HG02943 (cell line): ENCODE measurements at regions not wholly inside any gene's neighbourhood (a gene's known extent, or its start where the extent isn't known, plus 50 kb on each side); places are given as distances from the start of the nearest gene placed in this dataset.
"Not testable (repeated sequence)": the region's sequence is repeated elsewhere in the genome, so short reads cannot be mapped to it uniquely, and the experiment has no call there.

ENCODE experiments used
- ATAC-seq: cut with Tn5 transposase; IDR thresholded peaks from one replicate; pipeline ENCODE4 v1.9.1; 2021; ENCODE audit warnings: mild to moderate bottlenecking, low read depth, moderate library complexity; ENCODE audit not compliant: unreplicated experiment

DNA sequence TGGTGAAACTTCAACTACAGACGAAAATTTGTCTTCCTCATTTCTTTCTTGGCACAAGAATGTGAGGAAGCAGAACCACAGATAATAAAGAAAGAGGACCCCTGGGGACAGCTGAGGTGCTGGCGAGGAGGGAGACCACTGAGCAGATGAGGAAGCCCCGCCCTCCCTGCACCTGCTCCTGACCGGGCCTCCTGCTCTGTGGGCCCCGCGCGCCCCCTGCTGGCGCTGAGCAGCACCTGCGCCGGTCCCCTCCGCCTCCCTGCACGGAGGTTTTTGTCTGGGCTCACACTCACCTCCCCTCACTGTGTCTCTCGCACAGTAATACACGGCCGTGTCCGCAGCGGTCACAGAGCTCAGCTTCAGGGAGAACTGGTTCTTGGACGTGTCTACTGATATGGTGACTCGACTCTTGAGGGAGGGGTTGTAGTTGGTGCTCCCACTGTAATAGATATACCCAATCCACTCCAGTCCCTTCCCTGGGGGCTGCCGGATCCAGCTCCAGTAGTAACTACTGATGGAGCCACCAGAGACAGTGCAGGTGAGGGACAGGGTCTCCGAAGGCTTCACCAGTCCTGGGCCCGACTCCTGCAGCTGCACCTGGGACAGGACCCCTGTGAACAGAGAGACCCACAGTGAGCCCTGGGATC is 1100.7 kb downstream of the TMEM121 start:
- ATAC-seq: not testable (repeated sequence)

DNA sequence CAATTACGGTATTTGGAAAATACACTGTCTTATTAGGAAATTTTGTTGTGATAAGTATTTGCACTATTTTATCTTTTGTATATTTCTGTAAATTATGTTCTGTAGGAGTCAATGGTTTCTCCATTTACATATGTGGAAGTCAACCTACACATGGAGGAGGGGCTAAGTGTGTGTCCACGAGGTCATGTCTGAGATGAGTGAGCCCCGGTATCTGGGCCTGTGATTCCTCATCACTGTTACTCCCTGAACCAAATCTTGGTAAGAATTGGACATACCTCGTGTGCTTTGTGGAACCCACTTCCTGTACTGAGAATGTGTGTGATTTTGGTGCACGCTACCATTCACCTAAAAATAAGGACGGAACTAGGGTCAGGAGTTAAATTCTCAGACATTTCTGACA is 1105.5 kb downstream of the TMEM121 start:
- no peak for ATAC-seq

DNA sequence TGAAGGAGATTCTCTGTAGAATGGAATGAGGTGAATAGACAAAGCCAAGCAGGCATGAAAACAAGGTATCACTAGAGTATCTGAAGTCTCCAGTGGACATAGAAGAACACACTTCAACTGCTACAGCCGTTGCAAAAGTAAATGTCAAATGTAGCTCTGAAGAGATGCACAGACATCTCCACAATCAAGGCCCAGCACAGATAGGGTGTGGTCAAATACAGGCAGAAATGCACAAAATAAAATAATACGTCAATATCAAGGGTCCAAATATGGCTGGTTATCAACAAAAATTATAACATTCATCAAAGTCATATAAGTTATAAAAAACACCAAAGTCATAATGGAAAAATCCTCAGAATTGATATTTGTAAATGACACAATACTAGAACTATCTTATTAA is 1107.3 kb downstream of the TMEM121 start:
- no peak for ATAC-seq

DNA sequence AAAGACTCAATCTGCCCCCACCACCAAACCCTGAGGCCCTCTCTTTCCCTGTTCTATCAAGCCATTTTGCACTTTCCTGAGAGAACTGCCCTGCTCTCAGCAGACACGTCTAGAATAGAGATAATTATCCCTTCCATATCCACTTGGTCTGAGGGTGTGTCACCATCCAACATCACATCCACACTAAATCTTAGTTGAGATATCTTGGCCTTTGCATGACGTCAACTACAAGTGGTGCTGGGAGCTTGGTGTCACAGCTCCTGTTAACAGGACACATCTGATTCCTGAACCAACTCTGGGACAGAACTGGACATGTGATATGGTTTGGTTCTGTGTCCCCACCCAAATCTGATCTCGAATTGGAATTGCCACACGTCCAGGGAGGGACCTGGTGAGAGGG is 1109.2 kb downstream of the TMEM121 start:
- no peak for ATAC-seq

DNA sequence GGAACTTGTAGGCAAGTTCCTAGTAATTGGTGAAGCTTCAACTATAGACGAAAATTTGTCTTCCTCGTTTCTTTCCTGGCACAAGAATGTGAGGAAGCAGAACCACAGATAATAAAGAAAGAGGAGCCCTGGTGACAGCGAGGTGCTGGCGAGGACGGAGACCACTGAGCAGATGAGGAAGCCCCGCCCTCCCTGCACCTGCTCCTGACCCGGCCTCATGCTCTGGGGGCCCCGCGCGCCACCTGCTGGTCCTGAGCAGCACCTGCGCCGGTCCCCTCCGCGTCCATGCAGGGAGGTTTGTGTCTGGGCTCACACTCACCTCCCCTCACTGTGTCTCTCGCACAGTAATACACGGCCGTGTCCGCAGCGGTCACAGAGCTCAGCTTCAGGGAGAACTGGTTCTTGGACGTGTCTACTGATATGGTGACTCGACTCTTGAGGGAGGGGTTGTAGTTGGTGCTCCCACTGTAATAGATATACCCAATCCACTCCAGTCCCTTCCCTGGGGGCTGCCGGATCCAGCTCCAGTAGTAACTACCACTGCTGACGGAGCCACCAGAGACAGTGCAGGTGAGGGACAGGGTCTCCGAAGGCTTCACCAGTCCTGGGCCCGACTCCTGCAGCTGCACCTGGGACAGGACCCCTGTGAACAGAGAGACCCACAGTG is 1112.5 kb downstream of the TMEM121 start:
- ATAC-seq: not testable (repeated sequence)

DNA sequence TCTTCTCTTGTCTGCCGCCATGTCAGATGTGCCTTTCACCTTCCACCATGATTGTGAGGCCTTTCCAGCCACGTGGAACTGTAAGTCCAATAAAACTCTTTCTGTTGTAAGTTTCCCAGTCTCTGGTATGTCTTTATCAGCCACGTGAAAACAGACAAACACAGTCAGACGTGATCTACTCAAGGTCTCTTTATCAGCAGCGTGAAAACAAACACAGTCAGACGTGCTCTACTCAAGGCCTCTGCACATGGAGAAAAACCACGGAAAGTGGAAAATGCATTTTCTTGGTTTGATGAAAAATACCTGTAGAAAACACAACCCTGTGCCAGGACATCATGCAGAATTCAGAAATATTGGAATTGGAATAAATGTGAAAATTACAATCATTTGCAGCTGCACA is 1115.7 kb downstream of the TMEM121 start:
- no peak for ATAC-seq

DNA sequence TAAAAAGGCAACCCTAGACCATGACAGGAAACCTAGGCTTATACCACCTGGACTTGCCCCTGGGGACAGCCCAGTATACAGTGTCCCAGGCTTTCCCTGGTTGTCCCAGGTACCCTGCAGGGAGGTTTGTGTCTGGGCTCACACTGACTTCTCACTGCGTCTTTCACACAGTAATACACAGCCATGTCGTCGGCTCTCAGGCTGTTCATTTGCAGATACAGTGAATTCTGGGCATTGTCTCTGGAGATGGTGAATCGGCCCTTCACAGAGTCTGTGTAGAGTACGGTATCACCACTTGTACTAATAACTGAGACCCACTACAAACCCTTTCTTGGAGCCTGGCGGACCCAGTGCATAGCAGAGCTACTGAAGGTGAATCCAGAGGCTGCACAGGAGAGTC is 1116.6 kb downstream of the TMEM121 start:
- not testable (repeated sequence) for ATAC-seq

DNA sequence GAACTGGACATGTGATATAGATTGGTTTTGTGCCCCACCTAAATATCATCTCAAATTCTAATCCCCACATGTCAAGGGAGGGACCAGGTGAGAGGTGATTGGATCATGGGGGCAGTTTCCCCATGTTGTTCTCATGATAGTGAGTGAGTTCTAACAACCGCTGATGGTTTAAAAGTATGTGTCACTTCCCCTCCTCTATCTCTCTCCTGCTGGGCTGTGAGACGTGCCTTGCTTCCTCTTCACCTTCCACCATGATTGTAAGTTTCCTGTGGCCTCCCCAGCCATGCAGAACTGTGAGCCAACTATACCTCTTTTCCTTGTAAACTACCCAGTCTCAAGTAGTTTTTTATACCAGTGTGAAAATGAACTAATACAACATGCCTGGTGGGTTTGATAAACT is 1122.5 kb downstream of the TMEM121 start:
- ATAC-seq: not testable (repeated sequence)

DNA sequence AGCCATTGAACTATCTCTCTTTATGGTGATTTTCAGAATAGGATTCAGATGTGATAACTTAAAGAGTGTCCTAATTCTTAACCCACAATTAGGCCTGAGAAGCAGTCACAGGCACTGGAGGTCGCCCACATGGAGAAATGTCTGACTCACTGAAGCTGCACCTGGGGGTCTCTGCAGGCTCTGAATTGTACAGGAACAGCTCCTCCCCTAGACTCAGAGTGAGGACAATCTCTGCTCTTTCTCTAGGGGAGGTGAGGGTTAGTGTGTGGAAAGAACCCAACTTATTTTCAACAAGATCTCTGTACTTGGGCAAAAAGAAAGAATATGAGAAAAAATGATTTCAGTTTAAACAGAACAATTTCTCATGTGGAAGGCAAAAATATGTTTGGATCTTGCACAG is 1124.6 kb downstream of the TMEM121 start:
- ATAC-seq: no peak

DNA sequence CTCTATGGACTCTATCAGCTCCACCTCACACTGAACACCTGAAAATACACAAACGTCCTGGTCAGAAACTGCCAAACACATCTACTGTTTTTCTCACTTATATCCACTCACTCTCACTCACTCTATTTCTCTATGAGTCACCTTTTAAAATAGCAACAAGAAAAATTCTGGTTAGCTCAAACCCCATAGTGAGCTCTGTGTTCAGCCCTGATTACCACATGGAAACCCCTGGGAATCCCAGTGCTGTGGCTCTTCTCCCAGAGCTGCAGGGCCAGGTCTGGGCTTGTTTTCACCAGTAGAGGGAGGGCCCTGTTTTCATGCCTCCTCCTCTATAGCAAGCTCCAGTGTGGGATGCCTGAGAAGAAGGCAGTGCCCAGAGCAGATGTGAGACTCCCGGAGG is 1126.1 kb downstream of the TMEM121 start:
- ATAC-seq: no peak

DNA sequence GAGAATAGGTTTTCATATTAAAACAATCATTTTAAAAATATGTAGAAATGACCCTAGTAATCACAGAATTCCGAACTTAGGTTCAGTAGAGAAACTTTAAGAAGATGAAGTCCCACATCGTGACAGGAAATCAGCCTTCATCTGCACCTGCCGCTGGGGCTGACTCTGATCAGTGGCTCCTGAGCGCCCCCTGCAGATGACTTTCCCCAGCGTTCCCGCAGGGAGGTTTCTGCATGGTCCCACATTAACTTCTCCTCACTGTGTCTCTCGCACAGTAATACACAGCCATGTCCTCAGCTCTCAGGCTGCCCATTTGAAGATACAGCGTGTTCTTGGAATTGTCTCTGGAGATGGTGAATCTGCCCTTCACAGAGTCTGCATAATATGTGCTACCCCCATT is 1131.1 kb downstream of the TMEM121 start:
- no peak for ATAC-seq

DNA sequence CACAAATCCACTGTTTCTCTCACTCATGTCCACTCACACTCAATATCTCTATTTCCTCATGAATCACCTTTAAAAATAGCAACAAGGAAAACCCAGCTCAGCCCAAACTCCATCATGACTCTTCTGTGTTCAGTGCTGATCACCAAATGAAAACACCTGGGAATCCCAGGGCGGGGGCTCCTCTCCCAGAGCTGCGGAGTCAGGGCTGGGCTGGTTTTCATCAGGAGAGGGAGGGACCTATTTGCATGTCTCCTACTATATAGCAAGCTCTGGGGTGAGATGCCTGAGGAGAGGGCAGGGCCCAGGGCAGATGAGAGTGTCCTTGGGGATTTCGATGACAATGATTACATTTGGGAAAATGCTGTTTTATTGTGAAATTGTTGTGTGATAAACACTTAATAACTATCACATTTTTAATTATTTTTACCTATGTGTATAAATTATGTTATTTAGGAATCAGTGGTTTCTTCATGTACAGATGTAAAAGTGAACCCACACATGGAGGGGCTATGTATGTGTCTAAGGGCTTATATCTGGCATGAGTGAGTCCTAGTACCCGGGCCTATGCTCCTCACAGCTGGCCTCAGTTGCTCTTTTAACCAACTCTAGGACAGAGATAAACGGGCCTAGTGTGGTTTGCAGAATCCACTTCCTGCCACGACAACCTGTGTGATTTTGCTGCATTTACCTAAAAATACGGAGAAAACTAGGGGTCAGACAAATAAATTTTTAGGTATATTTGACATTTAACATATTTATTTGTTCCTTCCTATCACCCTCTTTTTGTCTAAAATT is 1131.9 kb downstream of the TMEM121 start:
- not testable (repeated sequence) for ATAC-seq

DNA sequence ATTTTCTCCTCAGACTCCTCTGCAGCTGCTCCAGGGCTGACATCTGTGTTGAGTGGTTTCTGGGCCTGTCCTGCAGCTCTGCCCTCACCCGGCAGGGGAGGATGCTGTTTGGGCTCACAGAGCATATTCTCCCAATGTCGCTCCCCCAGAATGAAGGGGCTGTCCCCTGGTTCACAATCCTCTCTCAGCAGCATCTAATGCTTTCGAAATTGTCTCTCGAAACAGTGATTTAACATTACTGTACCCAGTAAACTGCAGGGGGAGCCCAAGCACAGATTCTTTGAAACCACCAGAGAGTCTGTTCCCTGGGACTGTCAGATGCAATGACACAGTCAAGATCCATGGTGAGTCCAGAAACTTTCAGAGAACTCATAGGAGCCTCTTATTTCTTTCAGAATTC is 1135.2 kb downstream of the TMEM121 start:
- not testable (repeated sequence) for ATAC-seq

DNA sequence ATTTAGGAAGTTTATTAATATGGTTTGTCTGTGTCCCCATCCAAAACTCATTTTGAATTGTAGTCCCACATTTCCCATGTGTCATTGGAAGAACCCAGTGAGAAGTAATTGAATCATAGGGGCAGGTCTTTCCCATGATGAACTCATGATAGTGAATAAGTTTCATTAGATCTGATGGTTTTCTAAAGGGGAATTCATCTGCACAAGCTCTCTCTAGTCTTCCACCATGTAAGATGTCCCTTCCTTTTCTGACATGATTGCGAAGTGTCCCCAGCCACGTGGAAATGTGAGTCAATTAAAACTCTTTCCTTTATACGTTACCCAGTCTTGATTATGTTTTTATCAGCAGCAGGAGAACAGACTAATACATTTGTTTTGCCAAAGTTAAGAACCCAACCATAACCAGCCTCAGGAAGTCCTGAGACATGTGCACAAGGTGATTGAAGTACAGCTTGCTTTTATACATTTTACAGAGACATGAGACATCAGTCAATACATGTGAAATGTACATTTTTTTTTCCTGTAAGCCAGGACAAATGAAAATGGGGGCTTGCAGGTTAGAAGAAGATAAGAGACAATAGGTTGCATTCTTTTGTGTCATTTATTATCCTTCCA is 1136.7 kb downstream of the TMEM121 start:
- ATAC-seq: no peak

DNA sequence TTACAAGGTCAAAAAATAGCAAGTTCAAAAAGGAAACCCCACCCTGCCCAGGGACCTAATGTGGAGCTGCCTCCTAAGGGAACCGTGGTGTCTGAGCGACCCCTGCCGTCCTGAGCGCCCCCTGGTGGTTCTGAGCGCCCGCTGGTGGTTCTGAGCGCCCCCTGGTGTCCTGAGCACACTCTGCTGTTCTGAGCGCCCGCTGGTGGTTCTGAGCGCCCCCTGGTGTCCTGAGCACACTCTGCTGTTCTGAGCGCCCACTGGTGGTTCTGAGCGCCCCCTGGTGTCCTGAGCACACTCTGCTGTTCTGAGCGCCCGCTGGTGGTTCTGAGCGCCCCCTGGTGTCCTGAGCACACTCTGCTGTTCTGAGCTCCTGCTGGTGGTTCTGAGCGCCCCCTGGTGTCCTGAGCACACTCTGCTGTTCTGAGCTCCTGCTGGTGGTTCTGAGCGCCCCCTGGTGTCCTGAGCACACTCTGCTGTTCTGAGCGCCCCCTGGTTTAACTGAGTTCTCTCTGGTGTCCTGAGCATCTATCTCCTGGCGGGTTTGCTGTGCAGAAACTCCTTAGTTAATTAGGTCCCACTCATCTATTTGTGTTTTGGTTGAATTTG is 1137.5 kb downstream of the TMEM121 start:
- not testable (repeated sequence) for ATAC-seq

DNA sequence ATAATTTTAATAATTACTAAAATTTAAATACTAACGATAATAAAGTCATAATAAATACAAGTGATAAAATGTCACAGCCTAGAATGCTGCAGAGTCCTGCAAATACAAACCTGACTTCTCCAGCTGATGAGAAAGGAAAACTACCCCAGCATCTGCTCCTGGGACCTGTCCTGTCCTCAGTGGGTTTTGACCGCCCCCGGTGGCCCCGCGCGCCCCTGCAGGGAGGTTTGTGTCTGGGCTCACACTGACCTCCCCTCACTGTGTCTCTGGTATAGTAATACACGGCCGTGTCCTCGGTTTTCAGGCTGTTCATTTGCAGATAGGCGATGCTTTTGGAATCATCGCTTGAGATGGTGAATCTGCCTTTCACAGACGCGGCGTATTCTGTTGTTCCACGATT is 1139.4 kb downstream of the TMEM121 start:
- no peak for ATAC-seq

DNA sequence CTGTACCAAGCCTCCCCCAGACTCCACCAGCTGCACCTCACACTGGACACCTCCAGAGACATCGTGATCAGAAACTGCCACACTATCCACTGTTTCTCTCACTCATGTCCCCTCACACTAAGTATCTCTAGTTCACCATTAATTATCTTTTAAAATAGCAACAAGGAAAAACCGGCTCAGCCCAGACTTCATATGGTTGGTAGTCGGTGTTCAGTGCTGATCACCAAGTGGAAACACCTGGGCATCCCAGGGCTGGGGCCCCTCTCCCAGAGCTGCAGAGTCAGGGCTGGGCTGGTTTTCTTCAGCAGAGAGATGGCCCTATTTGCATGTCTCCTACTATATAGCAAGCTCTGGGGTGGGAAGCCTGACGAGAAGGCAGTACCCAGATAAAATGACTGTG is 1140.0 kb downstream of the TMEM121 start:
- no peak for ATAC-seq

DNA sequence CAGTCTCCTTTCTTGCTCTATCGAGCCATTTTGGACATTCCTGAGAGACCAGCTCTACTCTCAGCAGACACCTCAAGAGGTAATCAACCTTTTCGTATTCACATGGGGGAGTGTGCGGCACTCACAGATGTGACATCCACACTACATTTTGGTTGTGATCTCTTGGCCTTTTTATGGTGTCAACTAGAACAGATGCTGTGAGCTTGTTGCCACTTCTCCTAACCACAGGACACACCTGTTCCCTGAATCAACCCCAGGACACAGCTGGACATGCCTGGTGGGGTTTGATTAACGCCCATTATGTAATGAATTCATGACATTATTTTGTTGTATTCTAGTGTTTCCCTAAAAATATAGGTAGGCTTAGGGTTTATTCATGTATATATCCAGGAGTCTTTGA is 1143.6 kb downstream of the TMEM121 start:
- ATAC-seq: no peak

DNA sequence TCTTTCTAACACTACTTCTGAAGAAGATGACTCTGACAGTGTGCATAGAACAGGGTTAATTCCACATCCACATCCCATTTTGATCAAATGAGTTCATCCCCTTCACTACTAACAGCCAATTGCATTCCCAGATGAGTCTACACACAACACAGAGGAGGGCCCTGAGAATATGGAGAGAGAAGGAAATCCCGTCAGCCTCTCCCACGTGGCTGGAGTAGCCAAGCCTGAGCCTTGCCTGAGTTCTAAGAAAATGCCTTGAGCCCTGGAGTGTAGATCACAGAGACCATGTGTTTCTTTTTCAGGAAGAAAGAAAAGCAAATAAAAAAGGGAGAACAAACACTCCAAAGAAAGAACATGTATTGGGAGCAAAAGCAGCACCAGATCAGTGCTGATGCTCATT is 1147.7 kb downstream of the TMEM121 start:
- not testable (repeated sequence) for ATAC-seq

DNA sequence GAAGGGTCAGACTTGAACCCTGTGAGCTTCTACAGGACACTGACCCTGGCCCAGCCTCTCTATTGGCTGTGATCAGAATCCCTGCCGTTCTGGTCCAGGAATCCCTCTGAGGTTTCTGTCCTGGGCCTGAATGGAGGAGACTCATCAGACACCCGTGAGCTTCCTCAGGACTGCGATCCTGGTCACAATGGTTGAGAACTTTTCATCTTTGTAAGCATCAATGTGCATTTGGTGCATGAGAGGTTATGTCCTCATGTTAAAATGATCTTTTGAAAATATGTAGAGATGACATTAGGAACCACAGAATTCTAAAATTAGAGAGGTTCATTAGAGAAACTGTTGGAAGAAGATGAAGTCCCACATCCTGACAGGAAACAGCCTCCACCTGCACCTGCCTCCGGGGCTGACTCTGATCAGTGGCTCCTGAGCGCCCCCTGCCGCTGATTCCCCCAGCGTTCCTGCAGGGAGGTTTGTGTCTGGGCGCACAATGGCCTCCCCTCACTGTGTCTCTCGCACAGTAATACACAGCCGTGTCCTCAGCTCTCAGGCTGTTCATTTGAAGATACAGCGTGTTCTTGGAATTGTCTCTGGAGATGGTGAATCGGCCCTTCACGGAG is 1148.2 kb downstream of the TMEM121 start:
- not testable (repeated sequence) for ATAC-seq
